HepG2 (cell line): ENCODE measurements at regions not wholly inside any gene's neighbourhood (a gene's known extent, or its start where the extent isn't known, plus 50 kb on each side); places are given as distances from the start of the nearest gene placed in this dataset.

ENCODE experiments used
- ATAC-seq: fragments of 200-7000 bp; cut with Tn5 transposase; 3 replicates; pipeline ENCODE4 v1.9.1; 2020; ENCODE audit warnings: mild to moderate bottlenecking, moderate library complexity
- BruUV-seq: library from RNA; stranded (reverse); fragments of 400-500 nt; replicated peaks from 2 replicates; lab custom pipeline; 2021; lab: Mats Ljungman, UMichigan
- CTCF ChIA-PET: fragments of 300-600 bp; formaldehyde crosslinking; extraction: SDS; loops from one replicate; lab custom pipeline; 2021; ENCODE audit warnings: low total read pairs, inconsistent platforms, low intra/inter-chr PET ratio; lab: Yijun Ruan, JAX
- POLR2A ChIA-PET: fragments of 350-600 bp; sonication (Branson Sonifier 250); formaldehyde crosslinking; loops from one replicate; lab custom pipeline; 2020; ENCODE audit warnings: antibody characterized with exemption, inconsistent platforms; lab: Yijun Ruan, JAX
- DNase-seq: peaks from one replicate; pipeline ENCODE4 v3.0.0-alpha.2; 2015; ENCODE audit warnings: low spot score
- FAIRE-seq: peaks from 3 replicates; lab custom pipeline; 2011; peaks lifted over from hg19 to GRCh38; lab: Jason Lieb, UNC
- H2AFZ ChIP-seq: one replicate; pipeline ENCODE4 v1.6.1; 2011; ENCODE audit warnings: low read length, inconsistent platforms
- H3K27ac ChIP-seq: fragments of 300-600 bp; 3 replicates; pipeline ENCODE4 v1.8.0; 2011; ENCODE audit warnings: mixed run types, mild to moderate bottlenecking, mixed read lengths, low read length, inconsistent platforms; ENCODE audit not compliant: insufficient read depth; ENCODE audit errors: extremely low read length
- H3K27me3 ChIP-seq, 2 experiments: fragments of 200-600 bp in 1 of 2; 2 replicates in 1 of 2; 3 replicates in 1 of 2; pipeline versions ENCODE4 v1.6.0 to v1.8.0; 2011; ENCODE audit warnings: low read length in 2 of 2, mild to moderate bottlenecking in 2 of 2, moderate library complexity in 2 of 2, inconsistent platforms in 1 of 2; ENCODE audit not compliant: insufficient read depth in 2 of 2, control insufficient read depth in 1 of 2
- H3K36me3 ChIP-seq, 2 experiments: fragments of 200-600 bp in 1 of 2; replicated peaks in 1 of 2; 2 replicates in 1 of 2; 3 replicates in 1 of 2; pipeline versions ENCODE4 v1.5.1 to v1.8.0; 2011; ENCODE audit warnings: low read length in 2 of 2, inconsistent platforms in 1 of 2; ENCODE audit not compliant: insufficient read depth in 2 of 2, control insufficient read depth in 1 of 2
- H3K4me1 ChIP-seq: 2 replicates; pipeline ENCODE4 v1.5.1; 2012; ENCODE audit warnings: low read length, inconsistent platforms; ENCODE audit not compliant: insufficient read depth
- H3K4me2 ChIP-seq: 2 replicates; pipeline ENCODE4 v1.6.0; 2011; ENCODE audit warnings: low read depth, low read length, inconsistent platforms
- H3K4me3 ChIP-seq, 3 experiments: fragments of 200-600 bp in 1 of 3; sonication (generic), shearing (Covaris generic) in 1 of 3; replicated peaks in 1 of 3; 2 replicates each; pipeline ENCODE4 v1.5.1; 2011 to 2016; ENCODE audit warnings: low read length in 3 of 3, inconsistent platforms in 2 of 3, low read depth in 2 of 3, mild to moderate bottlenecking in 2 of 3, control low read depth in 1 of 3, mixed read lengths in 1 of 3; ENCODE audit not compliant: insufficient read depth in 1 of 3
- H3K79me2 ChIP-seq: one replicate; pipeline ENCODE4 v1.6.1; 2011; ENCODE audit warnings: low read length, inconsistent platforms; ENCODE audit not compliant: insufficient read depth
- H3K9ac ChIP-seq: 2 replicates; pipeline ENCODE4 v1.6.0; 2011; ENCODE audit warnings: mild to moderate bottlenecking, low read depth, low read length, inconsistent platforms; ENCODE audit not compliant: insufficient read depth
- H3K9me3 ChIP-seq: 2 replicates; pipeline ENCODE4 v1.5.1; 2012; ENCODE audit warnings: mild to moderate bottlenecking, low read length
- H4K20me1 ChIP-seq: 2 replicates; pipeline ENCODE4 v1.6.0; 2011; ENCODE audit warnings: inconsistent platforms, mild to moderate bottlenecking, low read length, moderate library complexity; ENCODE audit not compliant: insufficient read depth
- CEBPB ChIP-seq: IDR thresholded peaks from 2 replicates; pipeline ENCODE4 v1.6.1; 2011; ENCODE audit warnings: low read depth, low read length, improper control_type of control experiment, borderline replicate concordance
- CEBPG ChIP-seq: IDR thresholded peaks from 2 replicates; pipeline ENCODE4 v1.6.1; 2016
- ETV5 ChIP-seq: IDR thresholded peaks from 2 replicates; pipeline ENCODE4 v1.6.1; 2018; ENCODE audit warnings: missing biosample characterization, missing genetic modification reagents, inconsistent platforms, borderline replicate concordance
- NR1H2 ChIP-seq: sonication (generic); formaldehyde crosslinking; IDR thresholded peaks from 2 replicates; pipeline ENCODE4 v1.8.1; 2022; ENCODE audit warnings: low read depth, missing genetic modification reagents, borderline replicate concordance
- PTBP1 ChIP-seq: fragments of 200-400 bp; formaldehyde crosslinking; IDR thresholded peaks from 2 replicates; pipeline ENCODE4 v1.6.1; 2018; ENCODE audit warnings: low read length, low read depth; ENCODE audit not compliant: poor library complexity, severe bottlenecking
- STAG1 ChIP-seq: sonication (generic); formaldehyde crosslinking; IDR thresholded peaks from 2 replicates; pipeline ENCODE4 v1.4.0; 2020; ENCODE audit warnings: missing genetic modification reagents
- ZNF207 ChIP-seq: fragments of 450-650 bp; IDR thresholded peaks from 2 replicates; pipeline ENCODE4 v1.6.1; 2016; ENCODE audit warnings: antibody characterized with exemption, borderline replicate concordance
- ZNF660 ChIP-seq: sonication (generic); formaldehyde crosslinking; IDR thresholded peaks from 2 replicates; pipeline ENCODE4 v1.5.1; 2020; ENCODE audit warnings: mild to moderate bottlenecking, low read depth, missing genetic modification reagents, borderline replicate concordance
- ZNF775 ChIP-seq: sonication (generic); formaldehyde crosslinking; IDR thresholded peaks from 2 replicates; pipeline ENCODE4 v1.4.0; 2020; ENCODE audit warnings: missing genetic modification reagents, mild to moderate bottlenecking, moderate library complexity, borderline replicate concordance
- ZNF879 ChIP-seq: sonication (generic); formaldehyde crosslinking; IDR thresholded peaks from 2 replicates; pipeline ENCODE4 v1.8.1; 2023; ENCODE audit warnings: missing genetic modification reagents
- ZSCAN22 ChIP-seq: sonication (generic); formaldehyde crosslinking; IDR thresholded peaks from 2 replicates; pipeline ENCODE4 v1.4.0; 2020; ENCODE audit warnings: mild to moderate bottlenecking, missing genetic modification reagents
- WGBS: methylation state at CpG from one replicate; pipeline ENCODE4 v1.1.6; 2017; ENCODE audit warnings: low lambda C conversion rate; 5-methylcytosine and 5-hydroxymethylcytosine counted together
- in situ Hi-C: cut with HindIII; loops from 2 replicates; pipeline ENCODE4 v1.10.0; 2017; ENCODE audit warnings: low pct_unique_long_range_greater_than_20kb; ENCODE audit not compliant: extremely low pct_ligation_motif_present
- intact Hi-C: fragments of 100-400 bp; cut with micrococcal nuclease; formaldehyde crosslinking; loops from one replicate; pipeline ENCODE4 v1.10.0; 2022; ENCODE audit not compliant: unreplicated experiment
- TF ChIP-seq, protein P1 (sequence below): sonication (generic); formaldehyde crosslinking; IDR thresholded peaks from 2 replicates; pipeline ENCODE4 v1.4.0; 2020; ENCODE audit warnings: missing genetic modification reagents
- TF ChIP-seq, protein P2 (sequence below): sonication (generic); formaldehyde crosslinking; IDR thresholded peaks from 2 replicates; pipeline ENCODE4 v1.9.0; 2022; ENCODE audit warnings: low read depth, missing genetic modification reagents
- TF ChIP-seq, protein P3 (sequence below), 2 experiments: fragments of 450-650 bp in 1 of 2; sonication (generic) in 1 of 2; formaldehyde crosslinking; IDR thresholded peaks; 2 replicates each; pipeline versions ENCODE4 v1.5.0 to v1.8.0; 2020 to 2022; ENCODE audit warnings: mild to moderate bottlenecking in 1 of 2, missing genetic modification reagents in 1 of 2

DNA sequence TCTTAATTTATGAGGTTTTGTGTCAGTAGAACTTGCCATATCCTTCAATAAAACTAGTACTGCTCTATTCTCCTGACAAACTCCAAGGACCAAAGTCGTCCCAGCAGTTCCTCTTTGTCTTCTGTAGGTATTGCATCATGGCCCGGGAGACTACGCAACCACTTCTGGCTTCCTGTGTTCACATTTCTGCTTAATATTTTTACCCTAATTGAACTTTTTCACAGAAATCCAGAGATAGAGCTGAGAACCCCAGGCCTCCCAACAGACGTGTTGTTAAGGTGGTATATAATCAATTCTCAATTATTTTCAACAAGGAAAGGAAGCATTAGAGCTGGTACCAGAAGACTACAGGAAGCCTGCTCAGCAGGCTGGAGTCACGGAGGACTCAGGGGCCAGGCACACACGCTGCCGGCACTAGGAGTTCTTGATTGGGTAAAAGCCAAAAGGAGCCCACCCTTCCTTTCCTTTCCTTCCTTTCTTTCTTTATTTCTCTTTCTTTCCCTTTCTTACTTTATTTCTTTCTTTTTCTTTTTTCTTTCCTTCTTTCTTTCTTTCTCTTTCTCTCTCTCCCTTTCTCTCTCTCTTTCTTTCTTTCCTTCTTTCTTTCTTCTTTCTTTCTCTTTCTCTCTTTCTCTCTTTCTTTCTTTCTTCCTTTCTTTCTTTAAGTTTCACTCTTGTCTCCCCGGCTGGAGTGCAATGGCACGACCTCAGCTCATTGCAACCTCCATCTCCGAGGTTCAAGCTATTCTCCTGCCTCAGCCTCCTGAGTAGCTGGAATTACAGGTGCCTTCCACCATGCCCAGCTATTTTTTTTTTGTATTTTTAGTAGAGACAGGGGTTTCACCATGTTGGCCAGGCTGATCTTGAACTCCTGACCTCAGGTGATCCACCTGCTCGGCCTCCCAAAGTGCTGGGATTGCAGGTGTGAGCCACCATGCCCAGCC, 173.7 kb downstream of the ZBTB18 start:
- FAIRE-seq, result no peak

More for the DNA sequence above, 173.7 kb downstream of the ZBTB18 start:
- Histone ChIP-seq H3K4me2 (no peak overlapping the region; the same call in 1 of the 2 replicates), H3K4me3 (no peak overlapping the region), H3K4me1 (no peaks in the 10 kb centered on the region), H3K27ac (no peak overlapping the region), H4K20me1 (no peaks in the 10 kb centered on the region), H2AFZ (no peak overlapping the region), H3K27me3 (peaks cover 0 to 15% of the 10 kb centered on the region in 2 experiments; a peak in 2 of 5 replicates), H3K9me3 (no peaks in the 10 kb centered on the region), H3K36me3 (no peaks in the 10 kb centered on the region), H3K9ac (no peak overlapping the region), H3K79me2 (no peaks in the 10 kb centered on the region)
- in situ Hi-C loops, result no loop called here
- intact Hi-C loops, result no loop called here
- BruUV-seq, result no TSS peak
- ChIA-PET POLR2A (no interaction called here), CTCF (no interaction called here)
- no peak for ATAC-seq
- TF ChIP-seq NR1H2 (no peak), PTBP1 (no peak), STAG1 (CRISPR knock-in tag) (no peak), CEBPB (peak; percentile 90), ETV5 (CRISPR knock-in tag) (no peak), CEBPG (CRISPR knock-in tag) (peak; percentile 71), ZSCAN22 (no peak), ZNF879 (CRISPR knock-in tag) (no peak), ZNF660 (no peak), ZNF775 (CRISPR knock-in tag) (no peak), ZNF207 (no peak)
- TF ChIP-seq, protein P1, sequence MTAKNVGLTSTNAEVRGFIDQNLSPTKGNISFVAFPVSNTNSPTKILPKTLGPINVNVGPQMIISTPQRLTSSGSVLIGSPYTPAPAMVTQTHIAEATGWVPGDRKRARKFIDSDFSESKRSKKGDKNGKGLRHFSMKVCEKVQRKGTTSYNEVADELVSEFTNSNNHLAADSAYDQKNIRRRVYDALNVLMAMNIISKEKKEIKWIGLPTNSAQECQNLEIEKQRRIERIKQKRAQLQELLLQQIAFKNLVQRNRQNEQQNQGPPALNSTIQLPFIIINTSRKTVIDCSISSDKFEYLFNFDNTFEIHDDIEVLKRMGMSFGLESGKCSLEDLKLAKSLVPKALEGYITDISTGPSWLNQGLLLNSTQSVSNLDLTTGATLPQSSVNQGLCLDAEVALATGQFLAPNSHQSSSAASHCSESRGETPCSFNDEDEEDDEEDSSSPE (CRISPR knock-in tag), result no peak
- TF ChIP-seq, protein P2, sequence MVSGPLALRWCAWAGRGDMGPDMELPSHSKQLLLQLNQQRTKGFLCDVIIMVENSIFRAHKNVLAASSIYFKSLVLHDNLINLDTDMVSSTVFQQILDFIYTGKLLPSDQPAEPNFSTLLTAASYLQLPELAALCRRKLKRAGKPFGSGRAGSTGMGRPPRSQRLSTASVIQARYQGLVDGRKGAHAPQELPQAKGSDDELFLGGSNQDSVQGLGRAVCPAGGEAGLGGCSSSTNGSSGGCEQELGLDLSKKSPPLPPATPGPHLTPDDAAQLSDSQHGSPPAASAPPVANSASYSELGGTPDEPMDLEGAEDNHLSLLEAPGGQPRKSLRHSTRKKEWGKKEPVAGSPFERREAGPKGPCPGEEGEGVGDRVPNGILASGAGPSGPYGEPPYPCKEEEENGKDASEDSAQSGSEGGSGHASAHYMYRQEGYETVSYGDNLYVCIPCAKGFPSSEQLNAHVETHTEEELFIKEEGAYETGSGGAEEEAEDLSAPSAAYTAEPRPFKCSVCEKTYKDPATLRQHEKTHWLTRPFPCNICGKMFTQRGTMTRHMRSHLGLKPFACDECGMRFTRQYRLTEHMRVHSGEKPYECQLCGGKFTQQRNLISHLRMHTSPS (CRISPR knock-in tag), result no peak
- TF ChIP-seq, protein P3, sequence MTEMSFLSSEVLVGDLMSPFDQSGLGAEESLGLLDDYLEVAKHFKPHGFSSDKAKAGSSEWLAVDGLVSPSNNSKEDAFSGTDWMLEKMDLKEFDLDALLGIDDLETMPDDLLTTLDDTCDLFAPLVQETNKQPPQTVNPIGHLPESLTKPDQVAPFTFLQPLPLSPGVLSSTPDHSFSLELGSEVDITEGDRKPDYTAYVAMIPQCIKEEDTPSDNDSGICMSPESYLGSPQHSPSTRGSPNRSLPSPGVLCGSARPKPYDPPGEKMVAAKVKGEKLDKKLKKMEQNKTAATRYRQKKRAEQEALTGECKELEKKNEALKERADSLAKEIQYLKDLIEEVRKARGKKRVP (CRISPR knock-in tag; IDR thresholded peaks at IDR 0.05), result peak in 1 of 2 experiments; percentile 81; a peak in 2 of 4 replicates
- WGBS, result 27% methylated on average over 11 of the region's 11 CpGs
- no peak for DNase-seq
